SJSA1 (cell line): ENCODE measurements at regions not wholly inside any gene's neighbourhood (a gene's known extent, or its start where the extent isn't known, plus 50 kb on each side); places are given as distances from the start of the nearest gene placed in this dataset.
A peak's percentile ranks its signal among the peaks of the same experiment; 100 is the strongest.

Experiments
- DNase-seq, 2 experiments: peaks; one replicate each; pipeline ENCODE4 v3.0.0-alpha.2; 2015 to 2020; ENCODE audit warnings: low spot score in 2 of 2, low read depth in 1 of 2
- H3K27ac ChIP-seq: fragments of 250-450 bp; sonication (Bioruptor Pico); 2 replicates; pipeline ENCODE4 v1.5.1; 2020; ENCODE audit warnings: mild to moderate bottlenecking, moderate library complexity
- H3K27me3 ChIP-seq: fragments of 250-450 bp; sonication (Bioruptor Pico); replicated peaks from 2 replicates; pipeline ENCODE4 v1.5.1; 2020; ENCODE audit warnings: mild to moderate bottlenecking, moderate library complexity
- H3K36me3 ChIP-seq: fragments of 250-450 bp; sonication (Bioruptor Pico); 2 replicates; pipeline ENCODE4 v1.5.1; 2020; ENCODE audit warnings: mild to moderate bottlenecking
- H3K4me1 ChIP-seq: fragments of 250-450 bp; sonication (Bioruptor Pico); replicated peaks from 2 replicates; pipeline ENCODE4 v1.6.1; 2021; ENCODE audit warnings: mild to moderate bottlenecking
- H3K4me3 ChIP-seq: fragments of 250-450 bp; sonication (Bioruptor Pico); 2 replicates; pipeline ENCODE4 v1.5.1; 2020; ENCODE audit warnings: mild to moderate bottlenecking
- H3K9me3 ChIP-seq: fragments of 250-450 bp; sonication (Bioruptor Pico); replicated peaks from 2 replicates; pipeline ENCODE4 v1.5.1; 2020; ENCODE audit warnings: mild to moderate bottlenecking

- Histone ChIP-seq H3K27ac (no peak overlapping the region), H3K4me3 (no peak overlapping the region), H3K36me3 (no peaks in the 10 kb centered on the region), H3K9me3 (no peaks in the 10 kb centered on the region), H3K4me1 (peaks cover 36% of the 10 kb centered on the region), H3K27me3 (no peaks in the 10 kb centered on the region)
- no peak for DNase-seq
Measured at GRCh38 chr16:86403541-86404163, 106.7 kb upstream of the FOXF1 start.

GRCh38 chr16:86404678-86405077, 105.6 kb upstream of the FOXF1 start:
- Histone ChIP-seq H3K9me3 (no peaks in the 10 kb centered on the region), H3K4me1 (peaks cover 38% of the 10 kb centered on the region), H3K27me3 (no peaks in the 10 kb centered on the region), H3K36me3 (no peaks in the 10 kb centered on the region), H3K4me3 (no peak overlapping the region), H3K27ac (0 out of 2 replicates have a peak overlapping the region, but pooled peaks have one; percentile 1)
- DNase-seq: no peak

DNA sequence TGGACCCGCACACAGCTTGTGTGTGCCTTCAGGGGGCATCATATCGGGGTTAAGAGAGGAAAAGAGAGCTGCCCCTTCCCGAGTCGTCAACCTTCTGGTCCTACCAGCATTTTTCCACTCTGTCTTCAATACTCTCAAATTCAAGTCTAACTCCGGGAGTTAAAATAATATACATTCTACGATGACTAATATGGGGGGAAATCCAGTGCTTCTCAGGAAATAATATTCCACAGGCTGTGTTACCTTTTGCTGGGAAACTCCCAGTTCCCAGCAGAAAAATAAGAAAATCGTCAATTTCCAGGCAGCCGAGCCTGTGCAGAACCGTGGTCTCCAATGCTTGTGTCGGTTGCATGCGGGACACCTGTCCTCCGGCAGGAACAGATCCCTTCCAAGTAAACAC, 105.0 kb upstream of the FOXF1 start:
- Histone ChIP-seq H3K36me3 (no peaks in the 10 kb centered on the region), H3K9me3 (peaks cover 4% of the 10 kb centered on the region; the same call in 1 of the 2 replicates), H3K27ac (0 out of 2 replicates have a peak overlapping the region, but pooled peaks have one; percentile 22), H3K4me3 (no peak overlapping the region), H3K27me3 (no peaks in the 10 kb centered on the region), H3K4me1 (peaks cover 38% of the 10 kb centered on the region)
- peak in 1 of 2 experiments; percentile 73 for DNase-seq

- DNase-seq: no peak
- Histone ChIP-seq H3K9me3 (peaks cover 11% of the 10 kb centered on the region), H3K27ac (no peak overlapping the region), H3K36me3 (no peaks in the 10 kb centered on the region), H3K27me3 (no peaks in the 10 kb centered on the region), H3K4me1 (peaks cover 38% of the 10 kb centered on the region), H3K4me3 (no peak overlapping the region)
Measured at GRCh38 chr16:86406056-86406455, 104.3 kb upstream of the FOXF1 start.

GRCh38 chr16:86408685-86409084, 101.6 kb upstream of the FOXF1 start:
- Histone ChIP-seq H3K4me3 (no peak overlapping the region), H3K36me3 (no peaks in the 10 kb centered on the region), H3K9me3 (peaks cover 23% of the 10 kb centered on the region), H3K27me3 (no peaks in the 10 kb centered on the region), H3K4me1 (peaks cover 38% of the 10 kb centered on the region), H3K27ac (no peak overlapping the region)
- DNase-seq: no peak

GRCh38 chr16:86410081-86410480, 100.2 kb upstream of the FOXF1 start:
- no peaks in the 10 kb centered on the region for H3K27me3 ChIP-seq
- H3K4me1 ChIP-seq: peaks cover 27% of the 10 kb centered on the region
- no peak for DNase-seq
- no peaks in the 10 kb centered on the region for H3K36me3 ChIP-seq
- H3K27ac ChIP-seq: no peak overlapping the region
- no peak overlapping the region for H3K4me3 ChIP-seq
- peaks cover 23% of the 10 kb centered on the region for H3K9me3 ChIP-seq

DNA sequence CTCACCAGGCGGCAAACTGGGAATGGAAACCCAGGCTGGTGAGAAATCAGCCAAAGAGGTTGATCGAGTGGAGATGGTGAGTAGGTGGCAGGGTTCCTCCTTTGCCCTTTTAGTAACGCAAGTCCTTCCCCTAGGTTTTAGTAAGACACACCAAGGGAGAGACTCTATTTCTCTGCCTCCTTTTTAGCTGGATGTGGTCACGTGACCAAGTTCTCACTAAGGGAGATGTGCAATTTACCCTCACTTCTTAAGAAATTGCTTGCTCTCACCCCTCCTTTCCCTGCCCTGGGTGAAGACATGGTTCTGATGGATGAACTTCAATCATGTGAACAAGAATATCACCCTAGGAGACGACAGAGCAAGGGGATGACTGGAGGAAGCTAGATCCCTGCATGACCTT, 99.8 kb upstream of the FOXF1 start:
- no peak for DNase-seq
- Histone ChIP-seq H3K4me1 (peaks cover 22% of the 10 kb centered on the region), H3K4me3 (no peak overlapping the region), H3K36me3 (no peaks in the 10 kb centered on the region), H3K9me3 (peaks cover 23% of the 10 kb centered on the region), H3K27me3 (no peaks in the 10 kb centered on the region), H3K27ac (no peak overlapping the region)

DNA sequence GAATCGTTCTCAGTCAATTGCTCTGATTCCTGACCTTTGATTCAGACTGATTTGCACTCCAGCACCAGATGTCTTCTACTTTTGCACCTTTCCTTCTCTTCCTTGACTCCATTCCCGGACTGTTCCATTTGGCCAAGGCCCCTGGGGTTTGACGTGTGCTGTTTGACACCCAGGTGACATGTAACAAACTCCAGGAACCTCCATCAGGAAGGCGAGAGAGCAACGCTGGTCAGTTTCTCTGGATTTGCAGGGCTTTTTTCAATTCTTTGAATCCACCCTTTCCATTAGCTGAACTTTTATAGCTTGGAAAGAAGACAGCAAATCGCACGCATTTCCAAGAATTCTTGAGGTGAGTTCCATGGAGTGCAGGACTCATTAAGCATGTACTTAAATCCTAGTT, 98.4 kb upstream of the FOXF1 start:
- no peak overlapping the region for H3K4me3 ChIP-seq
- H3K27ac ChIP-seq: no peak overlapping the region
- H3K36me3 ChIP-seq: no peaks in the 10 kb centered on the region
- peaks cover 23% of the 10 kb centered on the region for H3K9me3 ChIP-seq
- H3K27me3 ChIP-seq: no peaks in the 10 kb centered on the region
- H3K4me1 ChIP-seq: peaks cover 14% of the 10 kb centered on the region
- no peak for DNase-seq

GRCh38 chr16:86414991-86415740, 95.2 kb upstream of the FOXF1 start:
- no peak for DNase-seq
- no peaks in the 10 kb centered on the region for H3K36me3 ChIP-seq
- no peaks in the 10 kb centered on the region for H3K27me3 ChIP-seq
- H3K4me1 ChIP-seq: peaks cover 4% of the 10 kb centered on the region; the same call in 1 of the 2 replicates
- no peak overlapping the region for H3K27ac ChIP-seq
- no peak overlapping the region for H3K4me3 ChIP-seq
- peaks cover 21% of the 10 kb centered on the region for H3K9me3 ChIP-seq

DNA sequence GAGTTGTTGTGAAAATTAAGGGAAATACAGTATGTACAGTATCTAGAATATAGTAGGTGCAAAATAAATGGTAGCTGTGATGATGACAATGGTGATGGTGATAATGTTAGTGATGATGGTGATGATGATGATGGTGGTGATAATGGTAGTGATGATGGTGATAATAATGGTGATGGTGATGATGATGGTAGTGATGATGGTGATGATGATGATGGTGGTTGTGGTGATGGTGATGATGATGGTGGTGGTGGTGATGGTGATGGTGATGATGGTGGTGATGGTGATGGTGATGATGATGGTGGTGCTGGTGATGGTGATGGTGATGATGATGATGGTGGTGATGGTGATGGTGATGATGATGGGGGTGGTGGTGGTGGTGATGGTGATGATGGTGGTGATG, 91.3 kb upstream of the FOXF1 start:
- no peak for DNase-seq
- H3K4me1 ChIP-seq: no peaks in the 10 kb centered on the region
- H3K4me3 ChIP-seq: no peak overlapping the region

GRCh38 chr16:86419518-86419917, 90.8 kb upstream of the FOXF1 start:
- no peak overlapping the region for H3K4me3 ChIP-seq
- H3K36me3 ChIP-seq: no peaks in the 10 kb centered on the region
- H3K4me1 ChIP-seq: no peaks in the 10 kb centered on the region
- no peaks in the 10 kb centered on the region for H3K27me3 ChIP-seq
- peaks cover 8% of the 10 kb centered on the region; the same call in 1 of the 2 replicates for H3K9me3 ChIP-seq
- no peak for DNase-seq
- H3K27ac ChIP-seq: no peak overlapping the region

More for the DNA sequence above, 91.3 kb upstream of the FOXF1 start:
- Histone ChIP-seq H3K36me3 (no peaks in the 10 kb centered on the region), H3K27me3 (no peaks in the 10 kb centered on the region), H3K27ac (no peak overlapping the region), H3K9me3 (peaks cover 8% of the 10 kb centered on the region; the same call in 1 of the 2 replicates)

GRCh38 chr16:86421995-86422394, 88.3 kb upstream of the FOXF1 start:
- H3K4me1 ChIP-seq: no peaks in the 10 kb centered on the region; the same call in 1 of the 2 replicates
- no peaks in the 10 kb centered on the region for H3K36me3 ChIP-seq
- peaks cover 8% of the 10 kb centered on the region; the same call in 1 of the 2 replicates for H3K9me3 ChIP-seq
- no peak for DNase-seq
- no peaks in the 10 kb centered on the region for H3K27me3 ChIP-seq
- H3K27ac ChIP-seq: no peak overlapping the region
- no peak overlapping the region for H3K4me3 ChIP-seq

- no peak for DNase-seq
- Histone ChIP-seq H3K4me1 (no peaks in the 10 kb centered on the region; the same call in 1 of the 2 replicates), H3K27ac (no peak overlapping the region), H3K9me3 (peaks cover 8% of the 10 kb centered on the region; the same call in 1 of the 2 replicates), H3K27me3 (no peaks in the 10 kb centered on the region), H3K36me3 (no peaks in the 10 kb centered on the region), H3K4me3 (no peak overlapping the region)
Measured at GRCh38 chr16:86424398-86424797, 85.9 kb upstream of the FOXF1 start.

GRCh38 chr16:86424985-86425384, 85.3 kb upstream of the FOXF1 start:
- Histone ChIP-seq H3K27ac (no peak overlapping the region), H3K36me3 (no peaks in the 10 kb centered on the region), H3K9me3 (peaks cover 8% of the 10 kb centered on the region; the same call in 1 of the 2 replicates), H3K4me3 (no peak overlapping the region), H3K4me1 (no peaks in the 10 kb centered on the region; the same call in 1 of the 2 replicates), H3K27me3 (no peaks in the 10 kb centered on the region)
- no peak for DNase-seq
